ENCODE measurements at regions not wholly inside any gene's neighbourhood (a gene's known extent, or its start where the extent isn't known, plus 50 kb on each side); places are given as distances from the start of the nearest gene placed in this dataset.

DNA sequence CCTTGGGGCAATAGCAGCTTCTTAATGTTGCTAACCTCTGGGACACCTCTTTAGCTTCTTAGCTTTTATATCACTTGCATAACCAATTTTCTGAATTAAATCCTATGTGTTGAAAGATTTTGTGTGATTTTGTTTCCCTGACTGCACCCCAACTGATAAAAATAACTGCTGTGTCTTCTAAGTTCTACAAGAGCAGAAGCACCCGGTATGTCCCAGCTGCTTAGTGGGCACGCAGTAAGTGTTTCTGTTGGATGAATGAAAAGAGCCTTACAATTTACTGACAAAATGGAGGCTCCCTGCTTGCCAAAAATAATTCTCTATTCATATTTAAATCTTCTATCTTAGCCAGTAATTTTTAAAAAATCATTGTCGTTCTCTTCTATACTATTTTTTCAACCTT, 53.1 kb upstream of the GALNT5 start:
- no peaks in the 10 kb centered on the region for H3K27me3 ChIP-seq
- H3K36me3 ChIP-seq: no peaks in the 10 kb centered on the region
- no peak for DNase-seq
- H3K4me3 ChIP-seq: no peak overlapping the region
- no peaks in the 10 kb centered on the region for H3K4me1 ChIP-seq
- intact Hi-C loops (cut with DNase I; ENCODE audit: low total_unique reads): no loop called here
- TF ChIP-seq, protein P1, sequence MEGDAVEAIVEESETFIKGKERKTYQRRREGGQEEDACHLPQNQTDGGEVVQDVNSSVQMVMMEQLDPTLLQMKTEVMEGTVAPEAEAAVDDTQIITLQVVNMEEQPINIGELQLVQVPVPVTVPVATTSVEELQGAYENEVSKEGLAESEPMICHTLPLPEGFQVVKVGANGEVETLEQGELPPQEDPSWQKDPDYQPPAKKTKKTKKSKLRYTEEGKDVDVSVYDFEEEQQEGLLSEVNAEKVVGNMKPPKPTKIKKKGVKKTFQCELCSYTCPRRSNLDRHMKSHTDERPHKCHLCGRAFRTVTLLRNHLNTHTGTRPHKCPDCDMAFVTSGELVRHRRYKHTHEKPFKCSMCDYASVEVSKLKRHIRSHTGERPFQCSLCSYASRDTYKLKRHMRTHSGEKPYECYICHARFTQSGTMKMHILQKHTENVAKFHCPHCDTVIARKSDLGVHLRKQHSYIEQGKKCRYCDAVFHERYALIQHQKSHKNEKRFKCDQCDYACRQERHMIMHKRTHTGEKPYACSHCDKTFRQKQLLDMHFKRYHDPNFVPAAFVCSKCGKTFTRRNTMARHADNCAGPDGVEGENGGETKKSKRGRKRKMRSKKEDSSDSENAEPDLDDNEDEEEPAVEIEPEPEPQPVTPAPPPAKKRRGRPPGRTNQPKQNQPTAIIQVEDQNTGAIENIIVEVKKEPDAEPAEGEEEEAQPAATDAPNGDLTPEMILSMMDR (IDR thresholded peaks at IDR 0.05): no peak
- H3K27ac ChIP-seq: no peak overlapping the region
- no peaks in the 10 kb centered on the region for H3K9me3 ChIP-seq

DNA sequence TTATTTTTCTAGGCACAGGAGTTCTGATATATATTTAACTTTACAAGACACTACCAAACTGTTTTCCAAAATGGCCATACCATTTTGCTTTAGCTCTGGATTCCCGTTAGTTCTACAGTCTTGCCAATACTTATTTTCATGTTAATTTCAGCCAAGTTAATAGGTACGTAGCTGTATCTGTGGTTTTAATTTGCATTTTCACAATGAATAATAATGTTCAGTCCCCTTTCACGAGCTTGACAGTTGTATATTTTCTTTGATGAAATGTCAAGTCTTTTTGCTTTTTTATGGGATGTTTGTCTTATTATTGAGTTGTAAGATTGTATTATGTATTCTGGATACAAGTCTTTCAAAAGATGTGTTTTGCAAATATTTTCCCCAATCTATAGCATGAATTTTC, 50.6 kb upstream of the GALNT5 start:
- no peak for DNase-seq
- H3K4me1 ChIP-seq: no peaks in the 10 kb centered on the region
- H3K27me3 ChIP-seq: no peaks in the 10 kb centered on the region
- TF ChIP-seq, protein P1 (IDR thresholded peaks at IDR 0.05): no peak
- H3K27ac ChIP-seq: no peak overlapping the region
- no peak overlapping the region for H3K4me3 ChIP-seq
- intact Hi-C loops (cut with DNase I; ENCODE audit: low total_unique reads): no loop called here
- H3K9me3 ChIP-seq: no peaks in the 10 kb centered on the region
- H3K36me3 ChIP-seq: no peaks in the 10 kb centered on the region
